HT1080 (cell line): ENCODE measurements at regions not wholly inside any gene's neighbourhood (a gene's known extent, or its start where the extent isn't known, plus 50 kb on each side); places are given as distances from the start of the nearest gene placed in this dataset.

ENCODE experiments used
- DNase-seq: peaks from one replicate; pipeline ENCODE4 v3.0.0-alpha.2; 2015; ENCODE audit warnings: low read depth

- no peak for DNase-seq
These were observed 171.7 kb downstream of the ATPSCKMT start for GRCh38 chr5:10077791-10078545.

DNA sequence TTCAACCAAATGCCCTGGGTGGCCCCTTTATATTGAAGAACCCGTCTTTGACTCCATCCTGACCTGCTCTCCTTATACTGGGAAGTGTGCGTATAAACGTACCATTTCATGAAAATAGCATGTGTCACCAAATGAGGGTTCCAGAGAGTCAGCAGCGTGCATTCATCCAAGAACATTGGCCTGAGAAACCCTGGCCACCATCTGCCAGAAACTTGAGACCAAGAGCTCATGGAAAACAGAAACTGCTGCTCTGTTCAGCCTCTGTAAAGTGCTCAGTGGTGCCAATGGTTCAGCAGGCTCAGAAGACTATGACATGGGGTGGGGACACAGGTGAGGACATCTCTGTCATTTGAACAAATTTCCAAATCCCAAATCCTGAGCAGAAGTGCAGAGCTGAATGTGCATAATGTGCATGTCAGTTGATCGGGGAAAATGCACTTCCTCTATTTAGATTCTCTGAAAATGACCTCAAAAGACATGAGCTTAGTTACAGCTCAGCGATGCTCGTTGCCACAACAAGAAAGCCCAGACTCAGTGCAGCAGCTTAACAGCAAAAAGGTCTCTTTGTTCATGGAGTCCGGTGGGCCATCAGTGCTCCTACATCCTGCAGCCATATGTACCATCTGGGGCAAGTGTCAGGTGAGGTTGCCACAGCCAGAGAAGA is 176.1 kb downstream of the ATPSCKMT start:
- DNase-seq = no peak

- DNase-seq = no peak
These were observed 179.9 kb downstream of the ATPSCKMT start for GRCh38 chr5:10069637-10070313.

DNA sequence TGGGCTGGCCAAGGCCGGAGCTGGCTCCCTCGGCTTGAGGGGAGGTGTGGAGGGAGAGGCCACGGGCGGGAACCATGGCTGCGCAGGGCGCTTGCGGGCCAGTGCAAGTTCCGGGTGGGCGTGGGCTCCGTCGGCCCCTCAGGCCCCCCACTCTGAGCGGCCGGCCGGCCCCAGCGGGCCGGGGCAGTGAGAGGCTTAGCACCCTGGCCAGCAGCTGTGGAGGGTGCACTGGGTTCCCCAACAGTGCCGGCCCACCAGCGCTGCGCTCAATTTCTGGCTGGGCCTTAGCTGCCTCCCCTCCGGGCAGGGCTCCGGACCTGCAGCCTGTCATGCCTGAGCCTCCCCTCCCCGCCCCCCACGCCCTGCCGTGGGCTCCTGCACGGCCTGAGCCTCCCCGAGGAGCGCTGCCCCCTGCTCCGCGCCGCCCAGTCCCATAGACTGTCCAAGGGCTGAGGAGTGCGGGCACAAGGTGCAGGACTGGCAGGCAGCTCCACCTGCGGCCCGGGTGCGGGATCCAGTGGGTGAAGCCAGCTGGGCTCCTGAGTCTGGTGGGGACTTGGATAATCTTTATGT is 184.2 kb downstream of the ATPSCKMT start:
- DNase-seq = no peak

DNA sequence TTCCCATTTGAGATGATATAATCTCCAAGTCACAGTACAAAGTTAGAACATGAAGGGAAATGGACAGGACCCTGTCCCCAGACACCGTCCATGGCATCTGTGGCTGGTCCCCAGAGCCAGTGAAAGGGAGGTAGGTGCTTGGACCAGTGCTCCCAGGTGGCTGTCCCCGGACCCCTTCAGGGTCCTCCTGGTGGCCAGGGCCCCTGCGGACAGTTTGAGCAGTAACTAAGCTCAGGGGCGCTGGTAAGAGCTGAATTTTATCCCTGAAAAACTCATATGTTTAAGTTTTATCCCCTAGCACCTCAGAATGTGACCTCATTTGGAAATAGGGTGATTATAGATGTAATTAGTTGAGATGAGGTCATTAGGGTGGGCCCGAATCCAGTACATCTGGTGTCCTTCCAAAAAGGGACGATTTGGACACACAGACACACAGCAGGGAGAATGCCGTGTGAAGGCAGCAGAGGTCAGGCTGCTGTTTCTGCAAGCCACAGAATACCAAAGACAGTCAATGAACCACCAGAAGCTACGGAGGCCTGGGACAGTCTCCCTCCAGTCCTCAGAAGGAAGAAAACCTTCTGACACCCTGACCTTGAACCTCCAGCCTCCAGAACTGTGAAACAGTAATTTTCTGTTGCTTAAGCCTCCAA is 185.0 kb downstream of the ATPSCKMT start:
- no peak for DNase-seq

GRCh38 chr5:10063997-10064396 is 185.7 kb downstream of the ATPSCKMT start:
- no peak for DNase-seq

- DNase-seq = no peak
These were observed 189.7 kb downstream of the ATPSCKMT start for GRCh38 chr5:10059980-10060379.

DNA sequence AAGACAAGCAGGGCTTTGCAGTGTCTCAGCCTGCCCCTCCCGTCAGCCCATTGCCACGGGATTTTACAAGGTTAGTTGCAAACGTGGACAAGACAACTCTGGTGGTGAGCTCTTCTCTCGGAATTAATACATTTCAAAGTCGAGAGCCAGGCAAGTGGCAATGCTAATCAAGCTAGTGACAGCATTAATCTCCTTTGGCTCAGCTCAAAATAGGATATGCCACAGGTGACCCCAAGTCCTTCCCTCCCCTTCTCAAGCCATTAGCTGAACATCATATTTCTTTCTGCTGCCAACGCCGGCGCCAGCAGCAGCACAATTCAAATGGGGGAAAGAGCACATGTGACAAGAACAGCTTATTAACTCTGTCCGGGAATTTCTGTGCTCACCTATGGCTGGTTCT is 190.1 kb downstream of the ATPSCKMT start:
- DNase-seq = no peak

GRCh38 chr5:10057356-10057755 is 192.3 kb downstream of the ATPSCKMT start:
- no peak for DNase-seq

- DNase-seq = no peak
These were observed 193.4 kb downstream of the ATPSCKMT start for GRCh38 chr5:10056228-10056760.

GRCh38 chr5:10049858-10050455 is 199.7 kb downstream of the ATPSCKMT start:
- no peak for DNase-seq

DNA sequence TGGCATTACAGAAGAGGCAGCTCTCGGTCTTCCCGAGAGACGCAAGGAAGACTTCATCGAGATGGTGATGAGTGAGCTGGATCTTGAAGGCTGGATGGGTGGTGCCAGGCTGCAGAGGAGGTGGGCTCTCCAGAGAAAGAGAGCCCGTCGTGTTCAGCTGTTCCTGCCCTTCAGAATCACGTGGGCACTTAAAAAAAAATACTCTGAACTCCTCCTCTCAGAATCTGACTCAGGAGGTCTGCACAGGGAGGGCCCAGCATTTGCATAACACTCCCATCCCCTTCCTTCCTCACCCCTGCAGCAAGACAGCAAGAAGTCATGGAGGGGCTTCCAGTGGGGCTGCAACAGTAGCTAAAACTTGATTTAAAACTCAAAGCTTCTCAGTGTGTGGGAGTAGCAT is 203.0 kb downstream of the ATPSCKMT start:
- peak; percentile 59 for DNase-seq

- no peak for DNase-seq
These were observed 204.3 kb downstream of the ATPSCKMT start for GRCh38 chr5:10045376-10045775.

DNA sequence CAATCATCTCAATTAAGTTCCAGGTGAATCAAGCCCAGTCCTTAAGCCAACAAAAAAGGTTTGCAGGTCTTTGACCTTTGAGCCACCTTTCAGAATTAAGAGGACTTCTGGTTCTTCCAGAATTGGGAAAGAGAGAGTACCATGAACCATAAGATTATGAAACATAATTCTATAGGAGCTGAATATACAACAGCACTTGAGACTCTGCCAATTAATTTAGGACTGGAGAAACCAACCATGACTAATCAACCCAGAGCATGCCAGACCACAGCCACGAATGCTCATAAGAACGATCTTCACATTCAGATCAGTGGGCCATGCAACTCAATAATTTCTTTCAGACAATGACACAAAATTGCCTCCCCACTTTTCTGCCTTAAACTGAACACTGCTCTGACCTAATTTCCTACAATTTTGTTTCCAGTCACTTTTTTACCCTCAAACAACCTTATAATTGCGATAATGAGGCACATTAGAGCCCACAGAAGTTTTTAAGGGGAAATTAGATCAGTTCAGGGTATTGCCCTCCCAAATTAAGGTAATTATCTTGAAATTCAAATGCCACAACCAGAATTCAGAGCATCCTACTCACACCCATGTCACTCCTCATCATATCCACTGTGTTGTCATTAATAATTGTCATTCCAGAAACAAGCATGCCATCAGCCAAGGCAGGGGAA is 213.4 kb downstream of the ATPSCKMT start:
- peak; percentile 39 for DNase-seq

DNA sequence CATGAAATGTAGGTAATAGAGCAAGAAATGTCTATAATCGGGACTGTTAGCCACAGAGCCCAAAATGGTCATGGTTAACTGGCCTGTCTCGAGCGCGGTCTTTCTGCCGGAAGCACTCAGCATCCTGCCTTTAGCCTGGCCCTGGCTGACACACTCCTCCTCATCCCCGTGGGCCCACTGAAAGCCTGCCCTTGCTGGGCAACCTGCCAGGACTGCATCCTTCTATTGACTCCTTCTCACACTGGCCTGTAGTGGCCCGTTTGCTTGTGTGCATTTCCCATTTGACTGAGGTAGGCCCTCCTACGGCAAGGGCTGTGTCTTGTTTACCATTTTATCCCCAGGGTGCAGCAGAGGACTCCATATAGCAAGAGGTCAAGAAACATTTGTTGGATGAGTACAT is 215.7 kb downstream of the ATPSCKMT start:
- peak; percentile 53 for DNase-seq

GRCh38 chr5:10031817-10032216 is 217.9 kb downstream of the ATPSCKMT start:
- no peak for DNase-seq

GRCh38 chr5:10030219-10030831 is 219.4 kb downstream of the ATPSCKMT start:
- DNase-seq = peak; percentile 55

- DNase-seq = no peak
These were observed 226.2 kb downstream of the ATPSCKMT start for GRCh38 chr5:10023494-10023893.

- DNase-seq = no peak
These were observed 228.4 kb downstream of the ATPSCKMT start for GRCh38 chr5:10021248-10021647.

GRCh38 chr5:10019236-10019635 is 230.5 kb downstream of the ATPSCKMT start:
- DNase-seq = no peak
